ENCODE measurements at regions not wholly inside any gene's neighbourhood (a gene's known extent, or its start where the extent isn't known, plus 50 kb on each side); places are given as distances from the start of the nearest gene placed in this dataset.

GRCh38 chr7:18128846-18129245, 101.2 kb upstream of the PRPS1L1 start:
- TF ChIP-seq CTCF (IDR thresholded peaks at IDR 0.05; ENCODE audit: extremely low read depth in 1 of 2, insufficient read depth in 1 of 2, low read depth in 1 of 2, low read length in 2 of 2) (no peak), POLR2AphosphoS5 (IDR thresholded peaks at IDR 0.05; ENCODE audit: insufficient read depth, low read depth, low read length) (no peak), POLR2A (IDR thresholded peaks at IDR 0.05; ENCODE audit: low read depth, low read length) (no peak)

Measured in endothelial cell of umbilical vein (primary cell).